Activated CD4-positive, CD25-positive, alpha-beta regulatory T cell treated with anti-CD3 and anti-CD28 coated beads, Interleukin-2, amount 50 U/mL, for 24 hours (primary cell): ENCODE measurements at regions not wholly inside any gene's neighbourhood (a gene's known extent, or its start where the extent isn't known, plus 50 kb on each side); places are given as distances from the start of the nearest gene placed in this dataset.
"Not testable (repeated sequence)": the region's sequence is repeated elsewhere in the genome, so short reads cannot be mapped to it uniquely, and the experiment has no call there.

ENCODE experiments used
- ATAC-seq, 2 donors: fragments of 150-1000 bp; cut with Tn5 transposase; one replicate each; pipeline ENCODE4 v1.10.0; 2021; ENCODE audit warnings: mild to moderate bottlenecking in 1 of 2, moderate library complexity in 1 of 2

DNA sequence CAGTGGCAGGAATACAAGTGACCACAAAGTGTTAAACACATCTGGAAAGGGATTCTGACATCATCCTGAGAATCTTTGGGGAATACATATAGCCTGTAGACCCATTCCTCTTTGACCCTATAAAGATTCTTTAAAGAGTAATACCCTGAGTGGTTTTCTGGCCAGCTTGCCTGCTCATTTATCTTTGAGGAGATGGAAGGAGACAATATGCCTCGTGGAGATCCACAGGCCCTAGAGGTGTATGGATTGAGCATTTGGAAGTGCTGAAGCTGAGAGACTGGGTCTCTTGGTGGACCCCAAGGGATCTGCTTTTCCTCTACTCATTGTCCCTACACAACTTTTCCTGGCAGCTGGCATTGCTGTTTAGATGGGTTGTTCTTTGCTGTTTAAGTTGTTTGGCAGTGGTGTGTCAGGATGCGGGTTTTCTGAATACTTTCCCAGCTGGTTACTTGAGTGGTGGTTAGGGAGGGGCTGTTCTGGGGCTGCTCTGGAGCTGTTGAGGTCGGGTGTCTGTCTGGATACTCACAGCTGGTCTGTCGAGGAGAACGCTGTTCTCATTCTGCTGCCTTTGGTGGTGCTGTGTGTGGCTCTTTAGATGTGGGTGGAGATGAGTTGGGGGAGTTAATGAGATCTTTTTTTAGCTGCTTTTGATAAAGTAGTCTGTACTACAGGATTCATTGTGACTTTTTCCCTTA, 50.1 kb upstream of the FAM72C start:
- not testable (repeated sequence) for ATAC-seq
